ENCODE measurements at regions not wholly inside any gene's neighbourhood (a gene's known extent, or its start where the extent isn't known, plus 50 kb on each side); places are given as distances from the start of the nearest gene placed in this dataset.

DNA sequence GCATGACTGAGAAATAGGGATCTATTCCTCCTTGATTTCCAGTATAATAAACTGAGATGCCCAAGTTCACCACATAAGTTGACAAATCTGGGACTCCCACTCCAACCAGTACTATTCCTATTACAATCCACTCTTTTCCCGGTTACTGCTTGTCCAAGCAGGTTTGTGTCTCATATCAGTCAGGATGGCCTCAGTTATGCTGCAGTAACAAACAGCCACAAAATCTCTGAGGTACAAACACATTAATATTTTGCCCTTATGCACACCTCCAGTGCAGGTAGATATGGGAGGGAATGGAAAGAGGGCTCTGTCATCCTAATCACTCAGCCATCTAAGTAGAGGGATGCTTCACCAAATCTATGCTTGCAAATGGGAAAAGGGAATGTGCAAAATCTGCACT is 207.8 kb downstream of the RAB28 start:
- no peak for TF ChIP-seq CTCF (IDR thresholded peaks at IDR 0.05; ENCODE audit: borderline replicate concordance, insufficient read depth, low read depth, low read length)
- no peak overlapping the region for H3K4me3 ChIP-seq (ENCODE audit: low read depth, low read length)

DNA sequence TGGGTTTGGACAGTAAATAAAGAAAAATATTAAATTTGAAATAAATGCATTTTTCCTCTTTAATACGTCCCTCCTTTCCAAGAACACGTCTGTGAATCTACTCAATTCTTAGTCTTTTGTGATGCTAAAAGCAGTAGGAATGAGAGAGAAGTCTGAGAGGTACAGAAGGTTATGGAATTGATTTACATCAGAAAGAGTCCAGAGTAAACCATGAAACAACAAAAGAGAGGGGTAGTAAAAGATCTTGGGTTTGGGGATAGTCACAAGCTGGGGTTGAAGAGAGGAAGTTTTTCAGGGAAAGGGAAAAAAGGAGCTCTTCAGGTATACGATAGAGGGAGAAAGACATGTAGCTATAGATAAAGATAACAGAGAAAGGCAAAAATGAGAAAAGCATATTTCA is 215.4 kb downstream of the RAB28 start:
- no peak for TF ChIP-seq CTCF (IDR thresholded peaks at IDR 0.05; ENCODE audit: borderline replicate concordance, insufficient read depth, low read depth, low read length)

DNA sequence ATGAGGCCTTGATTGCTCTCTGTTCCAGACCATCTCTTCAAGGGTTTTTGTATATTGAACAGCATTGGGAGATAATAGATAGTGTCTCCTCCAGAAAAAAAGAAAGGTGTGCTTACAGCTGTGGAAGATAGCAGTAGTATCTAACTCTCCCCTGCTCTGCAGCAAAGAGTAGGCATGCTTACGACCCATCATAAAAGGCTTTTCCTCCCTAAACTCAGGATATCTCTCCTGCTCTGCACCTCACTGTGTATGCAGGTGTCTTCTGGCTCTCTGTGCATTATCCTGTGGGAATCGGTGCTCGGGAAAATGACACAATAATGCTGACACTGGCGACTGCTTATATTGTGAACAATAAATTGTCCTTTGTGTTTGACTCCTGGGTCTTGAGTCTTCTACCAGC is 216.0 kb downstream of the RAB28 start:
- no peak for TF ChIP-seq CTCF (IDR thresholded peaks at IDR 0.05; ENCODE audit: borderline replicate concordance, insufficient read depth, low read depth, low read length)
- H3K4me3 ChIP-seq (ENCODE audit: low read depth, low read length): no peak overlapping the region

More for the DNA sequence above, 215.4 kb downstream of the RAB28 start:
- no peak overlapping the region for H3K4me3 ChIP-seq (ENCODE audit: low read depth, low read length)

DNA sequence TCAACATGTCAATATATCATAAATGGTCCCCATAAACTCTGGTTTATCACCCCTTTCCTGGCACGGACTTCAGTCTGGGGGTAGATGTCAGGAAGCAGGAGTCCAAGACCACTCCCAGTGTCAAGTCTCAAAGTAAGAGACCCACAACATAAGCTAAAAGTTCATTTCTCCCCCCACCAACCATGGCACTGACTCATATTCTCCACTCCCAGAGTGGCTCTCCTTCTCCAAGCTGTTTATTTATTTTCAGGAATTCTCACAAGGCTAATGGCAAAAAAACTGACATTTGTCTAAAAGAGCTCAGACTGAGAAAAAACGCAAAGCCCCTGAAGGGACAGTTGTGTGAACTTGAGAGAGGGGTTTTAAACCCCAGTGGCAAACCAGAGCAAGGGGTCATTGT is 217.0 kb downstream of the RAB28 start:
- TF ChIP-seq CTCF (IDR thresholded peaks at IDR 0.05; ENCODE audit: borderline replicate concordance, insufficient read depth, low read depth, low read length): no peak
- no peak overlapping the region for H3K4me3 ChIP-seq (ENCODE audit: low read depth, low read length)

GRCh38 chr4:13266687-13267086 is 217.5 kb downstream of the RAB28 start:
- no peak for TF ChIP-seq CTCF (IDR thresholded peaks at IDR 0.05; ENCODE audit: borderline replicate concordance, insufficient read depth, low read depth, low read length)
- H3K4me3 ChIP-seq (ENCODE audit: low read depth, low read length): no peak overlapping the region

GRCh38 chr4:13263967-13264525 is 220.1 kb downstream of the RAB28 start:
- no peak for TF ChIP-seq CTCF (IDR thresholded peaks at IDR 0.05; ENCODE audit: borderline replicate concordance, insufficient read depth, low read depth, low read length)
- H3K4me3 ChIP-seq (ENCODE audit: low read depth, low read length): no peak overlapping the region

GRCh38 chr4:13262816-13263215 is 221.3 kb downstream of the RAB28 start:
- H3K4me3 ChIP-seq (ENCODE audit: low read depth, low read length): no peak overlapping the region
- no peak for TF ChIP-seq CTCF (IDR thresholded peaks at IDR 0.05; ENCODE audit: borderline replicate concordance, insufficient read depth, low read depth, low read length)

All from GM12875 (cell line).